HEK293 (cell line): ENCODE measurements at regions not wholly inside any gene's neighbourhood (a gene's known extent, or its start where the extent isn't known, plus 50 kb on each side); places are given as distances from the start of the nearest gene placed in this dataset.

Source experiments
- CTCF ChIA-PET: fragments of 350-600 bp; formaldehyde crosslinking; extraction: SDS; loops from one replicate; lab custom pipeline; 2021; ENCODE audit warnings: antibody characterized with exemption; lab: Yijun Ruan, JAX
- POLR2A ChIA-PET: fragments of 300-600 bp; formaldehyde crosslinking; extraction: SDS; loops from one replicate; lab custom pipeline; 2020; ENCODE audit warnings: antibody characterized with exemption, inconsistent platforms; lab: Yijun Ruan, JAX
- H3K27ac ChIP-seq: fragments of 200-500 bp; sonication (Bioruptor generic); 2 replicates; pipeline ENCODE4 v1.5.1; 2014; ENCODE audit warnings: low read depth, low read length, control low read depth, inconsistent platforms; ENCODE audit errors: extremely low read depth
- H3K36me3 ChIP-seq, 2 experiments: fragments of 200-500 bp in 1 of 2; sonication (Bioruptor generic) in 1 of 2; 1 replicate in 1 of 2; 2 replicates in 1 of 2; pipeline ENCODE4 v1.5.1; 2014 to 2017; ENCODE audit warnings: inconsistent platforms in 2 of 2, low read length in 2 of 2; ENCODE audit not compliant: control insufficient read depth in 2 of 2, insufficient read depth in 1 of 2
- H3K4me1 ChIP-seq: fragments of 200-500 bp; sonication (Bioruptor generic); 2 replicates; pipeline ENCODE4 v1.5.1; 2014; ENCODE audit warnings: mild to moderate bottlenecking, low read length, inconsistent platforms; ENCODE audit not compliant: control insufficient read depth, insufficient read depth
- H3K4me3 ChIP-seq: 2 replicates; pipeline ENCODE4 v1.5.1; 2011; ENCODE audit warnings: low read depth, mild to moderate bottlenecking, control low read depth, low read length, moderate library complexity
- H3K9me3 ChIP-seq: fragments of 200-500 bp; sonication (Bioruptor generic); 2 replicates; pipeline ENCODE4 v1.5.1; 2014; ENCODE audit warnings: low read depth, low read length, inconsistent platforms; ENCODE audit not compliant: control insufficient read depth, insufficient read depth
- KLF10 ChIP-seq: fragments of 450-650 bp; IDR thresholded peaks from 2 replicates; pipeline ENCODE4 v1.5.1; 2018; ENCODE audit warnings: missing biosample characterization, mild to moderate bottlenecking, missing genetic modification characterization
- ZBTB48 ChIP-seq: fragments of 450-650 bp; formaldehyde crosslinking; IDR thresholded peaks from 2 replicates; pipeline ENCODE4 v1.5.1; 2016; ENCODE audit warnings: missing biosample characterization, missing genetic modification characterization
- ZFP37 ChIP-seq: fragments of 450-650 bp; formaldehyde crosslinking; IDR thresholded peaks from 2 replicates; pipeline ENCODE4 v1.5.1; 2016; ENCODE audit warnings: missing biosample characterization, missing genetic modification characterization
- ZNF132 ChIP-seq: fragments of 450-650 bp; formaldehyde crosslinking; IDR thresholded peaks from 2 replicates; pipeline ENCODE4 v1.5.1; 2017; ENCODE audit warnings: missing biosample characterization, missing genetic modification characterization, borderline replicate concordance
- ZNF146 ChIP-seq: fragments of 450-650 bp; formaldehyde crosslinking; IDR thresholded peaks from 2 replicates; pipeline ENCODE4 v1.5.1; 2016; ENCODE audit warnings: missing biosample characterization, missing genetic modification characterization
- ZNF202 ChIP-seq: fragments of 450-650 bp; formaldehyde crosslinking; IDR thresholded peaks from 2 replicates; pipeline ENCODE4 v1.5.1; 2016; ENCODE audit warnings: missing biosample characterization, missing genetic modification characterization, borderline replicate concordance
- ZNF391 ChIP-seq: fragments of 450-650 bp; formaldehyde crosslinking; IDR thresholded peaks from 2 replicates; pipeline ENCODE4 v1.5.1; 2016; ENCODE audit warnings: low read depth, missing biosample characterization, missing genetic modification characterization, borderline replicate concordance
- ZNF416 ChIP-seq: fragments of 450-650 bp; formaldehyde crosslinking; IDR thresholded peaks from 2 replicates; pipeline ENCODE4 v1.5.1; 2016; ENCODE audit warnings: missing biosample characterization, missing genetic modification characterization
- ZNF510 ChIP-seq: fragments of 450-650 bp; formaldehyde crosslinking; IDR thresholded peaks from 2 replicates; pipeline ENCODE4 v1.5.1; 2018; ENCODE audit warnings: mild to moderate bottlenecking, missing genetic modification characterization, missing biosample characterization; ENCODE audit not compliant: insufficient replicate concordance
- ZNF529 ChIP-seq: fragments of 450-650 bp; formaldehyde crosslinking; IDR thresholded peaks from 2 replicates; pipeline ENCODE4 v1.5.1; 2017; ENCODE audit warnings: missing genetic modification characterization, missing biosample characterization; ENCODE audit not compliant: insufficient replicate concordance
- ZNF549 ChIP-seq: fragments of 450-650 bp; IDR thresholded peaks from 2 replicates; pipeline ENCODE4 v1.5.1; 2018; ENCODE audit warnings: missing biosample characterization, missing genetic modification characterization, mild to moderate bottlenecking, inconsistent platforms, moderate library complexity
- ZNF555 ChIP-seq: fragments of 450-650 bp; formaldehyde crosslinking; conservative IDR thresholded peaks from 2 replicates; pipeline ENCODE4 v1.5.1; 2017; ENCODE audit warnings: missing biosample characterization, mild to moderate bottlenecking, missing genetic modification characterization, inconsistent platforms
- ZNF558 ChIP-seq: fragments of 450-650 bp; formaldehyde crosslinking; IDR thresholded peaks from 2 replicates; pipeline ENCODE4 v1.5.1; 2016; ENCODE audit warnings: missing biosample characterization, missing genetic modification characterization
- ZNF623 ChIP-seq: fragments of 450-650 bp; formaldehyde crosslinking; IDR thresholded peaks from 2 replicates; pipeline ENCODE4 v1.5.1; 2016; ENCODE audit warnings: missing biosample characterization, missing genetic modification characterization
- ZSCAN16 ChIP-seq: fragments of 450-650 bp; formaldehyde crosslinking; IDR thresholded peaks from 2 replicates; pipeline ENCODE4 v1.5.1; 2016; ENCODE audit warnings: missing biosample characterization, missing genetic modification characterization
- TF ChIP-seq, protein P1 (sequence below): fragments of 450-650 bp; formaldehyde crosslinking; IDR thresholded peaks from 2 replicates; pipeline ENCODE4 v1.5.1; 2016; ENCODE audit warnings: missing biosample characterization, missing genetic modification characterization
- TF ChIP-seq, protein P2 (sequence below): fragments of 450-650 bp; formaldehyde crosslinking; IDR thresholded peaks from 2 replicates; pipeline ENCODE4 v1.5.1; 2017; ENCODE audit warnings: missing biosample characterization, missing genetic modification characterization
- TF ChIP-seq, protein P3 (sequence below): fragments of 450-650 bp; formaldehyde crosslinking; IDR thresholded peaks from 2 replicates; pipeline ENCODE4 v1.5.1; 2016; ENCODE audit warnings: missing biosample characterization, missing genetic modification characterization
- TF ChIP-seq, protein P4 (sequence below): fragments of 450-650 bp; formaldehyde crosslinking; IDR thresholded peaks from 2 replicates; pipeline ENCODE4 v1.5.1; 2017; ENCODE audit warnings: missing biosample characterization, missing genetic modification characterization
- TF ChIP-seq, protein P5 (sequence below): fragments of 450-650 bp; formaldehyde crosslinking; IDR thresholded peaks from 2 replicates; pipeline ENCODE4 v1.5.1; 2017; ENCODE audit warnings: missing biosample characterization, missing genetic modification characterization

DNA sequence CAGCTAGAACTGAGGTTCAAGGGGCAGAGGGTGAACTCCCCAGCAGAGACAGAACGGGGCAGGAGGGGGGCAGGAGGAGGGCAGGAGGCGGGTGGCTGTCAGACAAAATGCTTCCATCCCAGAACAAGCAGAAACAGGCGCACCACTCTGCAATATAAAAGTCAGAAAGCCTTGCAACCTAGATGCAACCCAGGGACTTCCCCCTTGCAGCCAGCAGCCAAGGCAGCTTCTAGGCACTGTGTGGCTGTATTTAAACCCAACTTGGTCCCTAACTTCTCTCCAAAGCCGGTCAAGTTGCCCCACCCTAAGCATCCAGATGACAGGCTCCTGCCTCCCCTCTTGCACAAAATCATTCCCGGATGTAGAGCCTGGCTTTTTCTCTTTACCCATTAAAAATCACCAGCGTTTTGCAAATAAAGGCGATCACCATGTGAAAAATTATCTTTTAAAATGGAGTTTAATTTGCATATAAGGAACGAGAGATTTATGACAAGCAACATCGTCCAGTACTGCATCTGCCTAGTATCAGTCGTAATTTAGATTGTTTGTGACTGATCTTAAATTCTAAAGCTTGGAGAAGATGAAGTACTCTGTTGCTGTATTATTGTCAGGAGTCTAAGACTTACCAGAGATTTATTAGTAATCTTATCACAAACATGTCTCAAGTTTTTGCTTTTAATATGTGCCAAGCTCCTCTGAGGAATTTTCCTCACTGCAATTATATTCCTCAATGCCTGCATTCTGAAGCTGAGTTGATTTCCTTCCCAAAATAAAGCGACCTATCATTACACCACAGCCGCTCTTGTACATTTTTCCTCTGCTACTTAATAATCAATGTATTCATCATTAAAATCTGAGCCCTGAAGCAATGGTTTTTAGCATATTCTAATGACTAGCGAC, 307.1 kb upstream of the ZNF507 start:
- no peaks in the 10 kb centered on the region for H3K36me3 ChIP-seq
- CTCF ChIA-PET, result interaction anchor here (0.6 to 1.8 kb wide), 5 partner anchors 187 to 1372 kb away, joined by 3 to 12 read pairs (median 3); no protein-coding TSS in a partner anchor
- H3K4me3 ChIP-seq, result no peak overlapping the region
- POLR2A ChIA-PET, result no interaction called here
- no peak overlapping the region for H3K27ac ChIP-seq
- TF ChIP-seq ZNF416 (no peak), ZSCAN16 (no peak)
- TF ChIP-seq, protein P1, sequence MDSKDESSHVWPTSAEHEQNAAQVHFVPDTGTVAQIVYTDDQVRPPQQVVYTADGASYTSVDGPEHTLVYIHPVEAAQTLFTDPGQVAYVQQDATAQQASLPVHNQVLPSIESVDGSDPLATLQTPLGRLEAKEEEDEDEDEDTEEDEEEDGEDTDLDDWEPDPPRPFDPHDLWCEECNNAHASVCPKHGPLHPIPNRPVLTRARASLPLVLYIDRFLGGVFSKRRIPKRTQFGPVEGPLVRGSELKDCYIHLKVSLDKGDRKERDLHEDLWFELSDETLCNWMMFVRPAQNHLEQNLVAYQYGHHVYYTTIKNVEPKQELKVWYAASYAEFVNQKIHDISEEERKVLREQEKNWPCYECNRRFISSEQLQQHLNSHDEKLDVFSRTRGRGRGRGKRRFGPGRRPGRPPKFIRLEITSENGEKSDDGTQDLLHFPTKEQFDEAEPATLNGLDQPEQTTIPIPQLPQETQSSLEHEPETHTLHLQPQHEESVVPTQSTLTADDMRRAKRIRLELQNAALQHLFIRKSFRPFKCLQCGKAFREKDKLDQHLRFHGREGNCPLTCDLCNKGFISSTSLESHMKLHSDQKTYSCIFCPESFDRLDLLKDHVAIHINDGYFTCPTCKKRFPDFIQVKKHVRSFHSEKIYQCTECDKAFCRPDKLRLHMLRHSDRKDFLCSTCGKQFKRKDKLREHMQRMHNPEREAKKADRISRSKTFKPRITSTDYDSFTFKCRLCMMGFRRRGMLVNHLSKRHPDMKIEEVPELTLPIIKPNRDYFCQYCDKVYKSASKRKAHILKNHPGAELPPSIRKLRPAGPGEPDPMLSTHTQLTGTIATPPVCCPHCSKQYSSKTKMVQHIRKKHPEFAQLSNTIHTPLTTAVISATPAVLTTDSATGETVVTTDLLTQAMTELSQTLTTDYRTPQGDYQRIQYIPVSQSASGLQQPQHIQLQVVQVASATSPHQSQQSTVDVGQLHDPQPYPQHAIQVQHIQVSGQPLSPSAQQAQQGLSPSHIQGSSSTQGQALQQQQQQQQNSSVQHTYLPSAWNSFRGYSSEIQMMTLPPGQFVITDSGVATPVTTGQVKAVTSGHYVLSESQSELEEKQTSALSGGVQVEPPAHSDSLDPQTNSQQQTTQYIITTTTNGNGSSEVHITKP, result no peak
- TF ChIP-seq, protein P2, sequence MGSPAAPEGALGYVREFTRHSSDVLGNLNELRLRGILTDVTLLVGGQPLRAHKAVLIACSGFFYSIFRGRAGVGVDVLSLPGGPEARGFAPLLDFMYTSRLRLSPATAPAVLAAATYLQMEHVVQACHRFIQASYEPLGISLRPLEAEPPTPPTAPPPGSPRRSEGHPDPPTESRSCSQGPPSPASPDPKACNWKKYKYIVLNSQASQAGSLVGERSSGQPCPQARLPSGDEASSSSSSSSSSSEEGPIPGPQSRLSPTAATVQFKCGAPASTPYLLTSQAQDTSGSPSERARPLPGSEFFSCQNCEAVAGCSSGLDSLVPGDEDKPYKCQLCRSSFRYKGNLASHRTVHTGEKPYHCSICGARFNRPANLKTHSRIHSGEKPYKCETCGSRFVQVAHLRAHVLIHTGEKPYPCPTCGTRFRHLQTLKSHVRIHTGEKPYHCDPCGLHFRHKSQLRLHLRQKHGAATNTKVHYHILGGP (tag by site-specific recombination), result no peak
- TF ChIP-seq, protein P3, sequence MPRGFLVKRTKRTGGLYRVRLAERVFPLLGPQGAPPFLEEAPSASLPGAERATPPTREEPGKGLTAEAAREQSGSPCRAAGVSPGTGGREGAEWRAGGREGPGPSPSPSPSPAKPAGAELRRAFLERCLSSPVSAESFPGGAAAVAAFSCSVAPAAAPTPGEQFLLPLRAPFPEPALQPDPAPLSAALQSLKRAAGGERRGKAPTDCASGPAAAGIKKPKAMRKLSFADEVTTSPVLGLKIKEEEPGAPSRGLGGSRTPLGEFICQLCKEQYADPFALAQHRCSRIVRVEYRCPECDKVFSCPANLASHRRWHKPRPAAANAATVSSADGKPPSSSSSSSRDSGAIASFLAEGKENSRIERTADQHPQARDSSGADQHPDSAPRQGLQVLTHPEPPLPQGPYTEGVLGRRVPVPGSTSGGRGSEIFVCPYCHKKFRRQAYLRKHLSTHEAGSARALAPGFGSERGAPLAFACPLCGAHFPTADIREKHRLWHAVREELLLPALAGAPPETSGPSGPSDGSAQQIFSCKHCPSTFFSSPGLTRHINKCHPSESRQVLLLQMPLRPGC, result no peak
- TF ChIP-seq, all 188 proteins: peak for 0
- H3K9me3 ChIP-seq, result no peaks in the 10 kb centered on the region; the same call in 1 of the 2 replicates
- peaks cover 8% of the 10 kb centered on the region for H3K4me1 ChIP-seq

DNA sequence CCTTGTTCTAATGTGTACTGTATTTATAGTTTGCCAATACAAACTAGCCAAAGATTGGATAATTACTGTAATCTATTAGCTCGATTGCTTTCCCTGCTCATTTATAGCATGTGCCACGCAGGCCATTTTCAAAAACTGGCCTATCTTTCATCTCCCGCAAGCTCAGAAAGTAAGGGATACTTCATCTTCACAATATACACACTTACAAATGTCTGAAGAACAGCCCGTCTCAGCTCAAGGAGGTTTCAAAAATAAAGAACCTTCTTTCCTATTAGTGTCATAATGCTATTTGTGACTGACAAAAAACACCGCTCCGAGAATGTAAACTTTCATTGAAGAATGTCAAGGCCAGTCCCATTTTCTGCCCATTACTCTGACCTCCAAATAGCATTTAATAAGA, 306.4 kb upstream of the ZNF507 start:
- Histone ChIP-seq H3K4me1 (peaks cover 8% of the 10 kb centered on the region), H3K27ac (no peak overlapping the region), H3K4me3 (no peak overlapping the region), H3K9me3 (no peaks in the 10 kb centered on the region; the same call in 1 of the 2 replicates), H3K36me3 (no peaks in the 10 kb centered on the region)
- TF ChIP-seq ZNF132 (tag by site-specific recombination) (no peak), ZNF623 (tag by site-specific recombination) (no peak), KLF10 (tag by site-specific recombination) (no peak), ZNF558 (tag by site-specific recombination) (no peak), ZBTB48 (tag by site-specific recombination) (no peak), ZNF391 (no peak), ZNF549 (tag by site-specific recombination) (no peak), ZNF146 (tag by site-specific recombination) (no peak), ZNF202 (tag by site-specific recombination) (no peak), ZNF555 (no peak), ZFP37 (tag by site-specific recombination) (no peak), ZNF529 (tag by site-specific recombination) (no peak), ZNF510 (tag by site-specific recombination) (no peak)
- TF ChIP-seq, protein P4, sequence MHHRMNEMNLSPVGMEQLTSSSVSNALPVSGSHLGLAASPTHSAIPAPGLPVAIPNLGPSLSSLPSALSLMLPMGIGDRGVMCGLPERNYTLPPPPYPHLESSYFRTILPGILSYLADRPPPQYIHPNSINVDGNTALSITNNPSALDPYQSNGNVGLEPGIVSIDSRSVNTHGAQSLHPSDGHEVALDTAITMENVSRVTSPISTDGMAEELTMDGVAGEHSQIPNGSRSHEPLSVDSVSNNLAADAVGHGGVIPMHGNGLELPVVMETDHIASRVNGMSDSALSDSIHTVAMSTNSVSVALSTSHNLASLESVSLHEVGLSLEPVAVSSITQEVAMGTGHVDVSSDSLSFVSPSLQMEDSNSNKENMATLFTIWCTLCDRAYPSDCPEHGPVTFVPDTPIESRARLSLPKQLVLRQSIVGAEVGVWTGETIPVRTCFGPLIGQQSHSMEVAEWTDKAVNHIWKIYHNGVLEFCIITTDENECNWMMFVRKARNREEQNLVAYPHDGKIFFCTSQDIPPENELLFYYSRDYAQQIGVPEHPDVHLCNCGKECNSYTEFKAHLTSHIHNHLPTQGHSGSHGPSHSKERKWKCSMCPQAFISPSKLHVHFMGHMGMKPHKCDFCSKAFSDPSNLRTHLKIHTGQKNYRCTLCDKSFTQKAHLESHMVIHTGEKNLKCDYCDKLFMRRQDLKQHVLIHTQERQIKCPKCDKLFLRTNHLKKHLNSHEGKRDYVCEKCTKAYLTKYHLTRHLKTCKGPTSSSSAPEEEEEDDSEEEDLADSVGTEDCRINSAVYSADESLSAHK (tag by site-specific recombination), result no peak
- TF ChIP-seq, protein P5, sequence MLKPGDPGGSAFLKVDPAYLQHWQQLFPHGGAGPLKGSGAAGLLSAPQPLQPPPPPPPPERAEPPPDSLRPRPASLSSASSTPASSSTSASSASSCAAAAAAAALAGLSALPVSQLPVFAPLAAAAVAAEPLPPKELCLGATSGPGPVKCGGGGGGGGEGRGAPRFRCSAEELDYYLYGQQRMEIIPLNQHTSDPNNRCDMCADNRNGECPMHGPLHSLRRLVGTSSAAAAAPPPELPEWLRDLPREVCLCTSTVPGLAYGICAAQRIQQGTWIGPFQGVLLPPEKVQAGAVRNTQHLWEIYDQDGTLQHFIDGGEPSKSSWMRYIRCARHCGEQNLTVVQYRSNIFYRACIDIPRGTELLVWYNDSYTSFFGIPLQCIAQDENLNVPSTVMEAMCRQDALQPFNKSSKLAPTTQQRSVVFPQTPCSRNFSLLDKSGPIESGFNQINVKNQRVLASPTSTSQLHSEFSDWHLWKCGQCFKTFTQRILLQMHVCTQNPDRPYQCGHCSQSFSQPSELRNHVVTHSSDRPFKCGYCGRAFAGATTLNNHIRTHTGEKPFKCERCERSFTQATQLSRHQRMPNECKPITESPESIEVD (tag by site-specific recombination), result no peak
- POLR2A ChIA-PET, result no interaction called here
- CTCF ChIA-PET, result interaction anchor here (0.6 to 1.8 kb wide), 6 partner anchors 172 to 996 kb away, joined by 3 to 12 read pairs (median 4); no protein-coding TSS in a partner anchor
